ENCODE measurements at regions not wholly inside any gene's neighbourhood (a gene's known extent, or its start where the extent isn't known, plus 50 kb on each side); places are given as distances from the start of the nearest gene placed in this dataset.

DNA sequence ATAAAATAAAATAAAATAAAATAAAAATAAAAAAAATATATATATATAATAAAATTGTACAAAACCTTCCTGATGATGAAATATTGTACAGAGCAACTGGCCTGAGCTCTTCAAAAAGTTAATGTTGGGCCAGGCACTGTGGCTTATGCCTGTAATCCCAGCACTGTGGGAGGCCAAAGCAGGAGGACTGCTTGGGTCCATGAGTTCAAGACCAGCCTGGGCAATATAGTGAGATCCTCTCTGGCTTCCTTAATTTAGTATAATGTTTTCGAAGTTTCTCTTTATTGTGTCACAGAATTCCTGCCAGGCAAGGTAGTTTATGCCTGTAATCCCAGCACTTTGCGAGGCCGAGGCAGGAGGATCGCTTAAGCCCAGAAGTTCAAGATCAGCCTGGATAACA, 113.9 kb upstream of the SALL4 start:
- DNase-seq (ENCODE audit: low read depth) = no peak

GRCh38 chr20:51914758-51915157, 112.4 kb upstream of the SALL4 start:
- H3K4me3 ChIP-seq (ENCODE audit: low read depth, low read length) = no peak overlapping the region
- no peak for TF ChIP-seq CTCF (conservative IDR thresholded peaks at IDR 0.05; ENCODE audit: low read depth, low read length)
- DNase-seq (ENCODE audit: low read depth) = no peak

More for the DNA sequence above, 113.9 kb upstream of the SALL4 start:
- no peak for TF ChIP-seq CTCF (conservative IDR thresholded peaks at IDR 0.05; ENCODE audit: low read depth, low read length)
- H3K4me3 ChIP-seq (ENCODE audit: low read depth, low read length) = no peak overlapping the region

- DNase-seq (ENCODE audit: low read depth) = peak; percentile 22
- H3K4me3 ChIP-seq (ENCODE audit: low read depth, low read length) = no peak overlapping the region
- no peak for TF ChIP-seq CTCF (conservative IDR thresholded peaks at IDR 0.05; ENCODE audit: low read depth, low read length)
Observed at GRCh38 chr20:51910321-51911050, 108.2 kb upstream of the SALL4 start.

GRCh38 chr20:51906679-51907078, 104.4 kb upstream of the SALL4 start:
- no peak for DNase-seq (ENCODE audit: low read depth)
- TF ChIP-seq CTCF (conservative IDR thresholded peaks at IDR 0.05; ENCODE audit: low read depth, low read length) = no peak
- no peak overlapping the region for H3K4me3 ChIP-seq (ENCODE audit: low read depth, low read length)

GRCh38 chr20:51906049-51906448, 103.7 kb upstream of the SALL4 start:
- H3K4me3 ChIP-seq (ENCODE audit: low read depth, low read length) = no peak overlapping the region
- no peak for TF ChIP-seq CTCF (conservative IDR thresholded peaks at IDR 0.05; ENCODE audit: low read depth, low read length)
- DNase-seq (ENCODE audit: low read depth) = no peak

DNA sequence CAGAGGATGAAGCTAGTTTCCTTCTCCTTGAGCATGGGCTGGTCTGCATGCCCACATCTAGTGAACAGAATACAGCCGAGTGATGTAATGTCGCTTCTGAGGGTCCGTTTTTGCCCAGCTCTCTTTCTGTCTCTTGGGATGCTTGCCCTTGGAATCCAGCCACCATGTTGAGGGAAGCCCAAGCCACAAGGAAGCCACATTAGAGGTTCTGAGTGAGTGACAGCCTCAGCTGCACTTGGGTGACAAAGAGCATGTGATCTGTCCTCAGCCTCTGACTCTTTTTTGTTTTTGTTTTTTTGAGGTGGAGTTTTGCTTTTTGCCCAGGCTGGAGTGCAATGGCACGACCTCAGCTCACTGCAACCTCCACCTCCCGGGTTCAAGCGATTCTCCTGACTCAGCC, 100.6 kb upstream of the SALL4 start:
- H3K4me3 ChIP-seq (ENCODE audit: low read depth, low read length) = no peak overlapping the region
- TF ChIP-seq CTCF (conservative IDR thresholded peaks at IDR 0.05; ENCODE audit: low read depth, low read length) = no peak
- DNase-seq (ENCODE audit: low read depth) = no peak

DNA sequence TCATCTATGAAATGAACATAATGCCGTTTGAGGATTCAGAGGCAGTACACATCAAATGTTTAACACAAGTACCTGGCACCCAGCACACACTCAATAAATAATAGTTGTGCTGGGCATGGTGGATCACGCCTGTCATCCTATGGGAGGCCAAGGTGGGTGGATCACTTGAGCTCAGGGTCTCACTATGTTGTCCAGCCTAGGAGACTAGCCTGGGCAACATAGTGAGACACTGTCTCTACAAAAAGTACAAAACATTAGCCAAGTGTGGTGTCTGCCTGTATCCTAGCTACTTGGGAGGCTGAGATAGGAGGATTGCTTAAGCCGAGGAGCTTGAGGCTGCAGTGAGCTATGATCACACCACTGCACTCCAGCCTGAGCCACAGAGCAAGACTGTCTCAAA, 98.1 kb upstream of the SALL4 start:
- no peak for TF ChIP-seq CTCF (conservative IDR thresholded peaks at IDR 0.05; ENCODE audit: low read depth, low read length)
- DNase-seq (ENCODE audit: low read depth) = no peak
- H3K4me3 ChIP-seq (ENCODE audit: low read depth, low read length) = no peak overlapping the region
